ENCODE measurements at regions not wholly inside any gene's neighbourhood (a gene's known extent, or its start where the extent isn't known, plus 50 kb on each side); places are given as distances from the start of the nearest gene placed in this dataset.
"Not testable (repeated sequence)": the region's sequence is repeated elsewhere in the genome, so short reads cannot be mapped to it uniquely, and the experiment has no call there.

DNA sequence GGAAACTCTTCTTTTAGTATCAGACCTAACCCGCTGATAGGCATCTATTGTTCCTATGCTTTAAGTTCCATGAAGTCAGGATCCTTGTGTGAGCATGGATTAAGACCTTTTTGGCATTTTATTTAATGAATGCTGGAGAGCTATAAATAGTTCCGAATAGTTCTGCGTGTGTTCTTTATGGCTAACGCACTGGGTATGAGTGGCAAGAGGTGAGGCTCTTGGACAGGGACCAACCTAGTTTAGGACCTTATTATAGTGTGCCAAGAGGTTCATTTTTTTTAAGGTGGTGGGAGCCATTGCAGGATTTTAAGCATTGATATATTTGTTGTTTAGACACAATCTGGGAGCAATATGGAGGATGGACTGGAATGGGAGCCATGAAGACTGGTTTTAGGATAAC, 71.8 kb downstream of the KPNA2 start:
- no peak for ATAC-seq
- H3K4me3 Mint-ChIP-seq = peak overlapping the region; percentile 45
- WGBS (ENCODE audit: insufficient coverage) = 56% methylated on average over 4 of the region's 4 CpGs
- H3K27me3 Mint-ChIP-seq (ENCODE audit: low read depth in 2 of 2) = no peaks in the 10 kb centered on the region
- peaks cover 6% of the 10 kb centered on the region for H3K4me1 ChIP-seq (ENCODE audit: control insufficient read depth, insufficient read depth, low read length)
- H3K27ac Mint-ChIP-seq = peak overlapping the region; percentile 73 to 81
- DNase-seq = no peak
- H3K27ac ChIP-seq (ENCODE audit: low read length) = no peak overlapping the region
- H3K36me3 Mint-ChIP-seq = no peaks in the 10 kb centered on the region
- intact Hi-C loops (cut with micrococcal nuclease) = no loop called here
- no peaks in the 10 kb centered on the region for H3K9me3 Mint-ChIP-seq
- H3K36me3 ChIP-seq (ENCODE audit: control insufficient read depth, insufficient read depth, low read length) = no peaks in the 10 kb centered on the region
- no peaks in the 10 kb centered on the region for H3K9me3 ChIP-seq (ENCODE audit: control insufficient read depth, insufficient read depth, low read length)
- H3K4me3 ChIP-seq (ENCODE audit: low read length) = no peak overlapping the region
- TF ChIP-seq, protein P1, sequence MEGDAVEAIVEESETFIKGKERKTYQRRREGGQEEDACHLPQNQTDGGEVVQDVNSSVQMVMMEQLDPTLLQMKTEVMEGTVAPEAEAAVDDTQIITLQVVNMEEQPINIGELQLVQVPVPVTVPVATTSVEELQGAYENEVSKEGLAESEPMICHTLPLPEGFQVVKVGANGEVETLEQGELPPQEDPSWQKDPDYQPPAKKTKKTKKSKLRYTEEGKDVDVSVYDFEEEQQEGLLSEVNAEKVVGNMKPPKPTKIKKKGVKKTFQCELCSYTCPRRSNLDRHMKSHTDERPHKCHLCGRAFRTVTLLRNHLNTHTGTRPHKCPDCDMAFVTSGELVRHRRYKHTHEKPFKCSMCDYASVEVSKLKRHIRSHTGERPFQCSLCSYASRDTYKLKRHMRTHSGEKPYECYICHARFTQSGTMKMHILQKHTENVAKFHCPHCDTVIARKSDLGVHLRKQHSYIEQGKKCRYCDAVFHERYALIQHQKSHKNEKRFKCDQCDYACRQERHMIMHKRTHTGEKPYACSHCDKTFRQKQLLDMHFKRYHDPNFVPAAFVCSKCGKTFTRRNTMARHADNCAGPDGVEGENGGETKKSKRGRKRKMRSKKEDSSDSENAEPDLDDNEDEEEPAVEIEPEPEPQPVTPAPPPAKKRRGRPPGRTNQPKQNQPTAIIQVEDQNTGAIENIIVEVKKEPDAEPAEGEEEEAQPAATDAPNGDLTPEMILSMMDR (IDR thresholded peaks at IDR 0.05) = no peak
- H3K27me3 ChIP-seq (ENCODE audit: control insufficient read depth, insufficient read depth, low read length) = no peaks in the 10 kb centered on the region
- peaks cover 45 to 55% of the 10 kb centered on the region in 2 donors for H3K4me1 Mint-ChIP-seq

DNA sequence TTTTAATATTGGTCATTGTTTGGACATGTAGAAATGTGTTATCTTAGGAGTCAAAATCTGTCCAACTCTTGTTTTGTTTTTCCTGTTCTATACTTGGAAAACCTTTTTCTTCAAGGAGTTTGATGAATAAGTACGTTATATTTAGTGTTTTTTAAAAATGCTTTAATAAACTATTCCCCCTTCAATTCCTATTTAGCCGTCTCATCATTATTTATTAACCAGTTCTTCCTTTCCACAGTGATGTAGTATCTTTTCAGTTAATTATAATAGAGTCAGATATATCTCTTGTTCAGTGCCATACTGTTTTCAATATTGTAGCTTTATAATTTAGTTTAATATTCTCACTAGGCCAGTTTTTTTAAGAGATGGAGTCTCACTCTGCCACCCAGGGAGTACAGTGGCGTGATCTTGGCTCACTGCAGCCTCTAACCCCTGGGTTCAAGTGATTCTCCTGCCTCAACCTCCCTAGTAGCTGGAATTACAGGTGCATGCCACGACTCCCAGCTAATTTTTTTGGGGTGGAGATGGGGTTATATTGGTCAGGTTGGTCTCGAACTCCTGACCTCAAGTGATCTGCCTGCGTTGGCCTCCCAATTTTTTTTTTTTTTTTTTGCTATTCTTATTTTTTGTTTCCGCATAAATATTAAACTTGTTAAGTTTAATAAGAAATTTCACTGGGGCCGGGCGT, 72.9 kb downstream of the KPNA2 start:
- H3K9me3 Mint-ChIP-seq = no peaks in the 10 kb centered on the region
- ATAC-seq (no peak), DNase-seq (no peak)
- WGBS (ENCODE audit: insufficient coverage) = 86% methylated on average over 2 of the region's 9 CpGs
- peaks cover 4% of the 10 kb centered on the region for H3K4me1 ChIP-seq (ENCODE audit: control insufficient read depth, insufficient read depth, low read length)
- no peaks in the 10 kb centered on the region for H3K27me3 ChIP-seq (ENCODE audit: control insufficient read depth, insufficient read depth, low read length)
- TF ChIP-seq, protein P1 (IDR thresholded peaks at IDR 0.05) = no peak
- H3K4me1 Mint-ChIP-seq = peaks cover 42 to 52% of the 10 kb centered on the region in 2 donors
- H3K9me3 ChIP-seq (ENCODE audit: control insufficient read depth, insufficient read depth, low read length) = no peaks in the 10 kb centered on the region
- intact Hi-C loops (cut with micrococcal nuclease) = no loop called here
- no peaks in the 10 kb centered on the region for H3K36me3 ChIP-seq (ENCODE audit: control insufficient read depth, insufficient read depth, low read length)
- H3K4me3 ChIP-seq (ENCODE audit: low read length) = no peak overlapping the region
- H3K27ac Mint-ChIP-seq = peak overlapping the region in 1 of 2 donors; percentile 59
- no peaks in the 10 kb centered on the region for H3K36me3 Mint-ChIP-seq
- H3K4me3 Mint-ChIP-seq = no peak overlapping the region
- no peak overlapping the region for H3K27ac ChIP-seq (ENCODE audit: low read length)
- H3K27me3 Mint-ChIP-seq (ENCODE audit: low read depth in 2 of 2) = no peaks in the 10 kb centered on the region

- intact Hi-C loops (cut with micrococcal nuclease); H3K27ac Mint-ChIP-seq; H3K9me3 Mint-ChIP-seq: not testable (repeated sequence)
These were observed 73.9 kb downstream of the KPNA2 start for GRCh38 chr17:68109404-68109803.

DNA sequence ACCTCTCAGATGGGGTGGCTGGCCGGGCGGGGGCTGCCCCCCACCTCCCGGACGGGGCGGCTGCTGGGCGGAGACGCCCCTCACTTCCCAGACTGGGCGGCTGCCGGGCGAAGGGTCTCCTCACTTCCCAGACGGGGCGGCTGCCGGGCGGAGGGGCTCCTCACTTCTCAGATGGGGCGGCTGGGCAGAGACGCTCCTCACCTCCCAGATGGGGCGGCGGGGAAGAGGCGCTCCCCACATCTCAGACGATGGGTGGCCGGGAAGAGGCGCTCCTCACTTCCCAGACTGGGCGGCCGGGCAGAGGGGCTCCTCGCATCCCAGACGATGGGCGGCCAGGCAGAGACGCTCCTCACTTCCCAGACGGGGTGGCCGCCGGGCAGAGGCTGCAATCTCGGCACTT, 80.7 kb downstream of the KPNA2 start:
- H3K4me3 Mint-ChIP-seq; H3K4me1 Mint-ChIP-seq; H3K4me3 ChIP-seq (ENCODE audit: low read length); H3K27ac ChIP-seq (ENCODE audit: low read length); H3K36me3 Mint-ChIP-seq; H3K4me1 ChIP-seq (ENCODE audit: control insufficient read depth, insufficient read depth, low read length); H3K27me3 ChIP-seq (ENCODE audit: control insufficient read depth, insufficient read depth, low read length); H3K27ac Mint-ChIP-seq; ATAC-seq; H3K9me3 ChIP-seq (ENCODE audit: control insufficient read depth, insufficient read depth, low read length); H3K9me3 Mint-ChIP-seq; DNase-seq; H3K27me3 Mint-ChIP-seq (ENCODE audit: low read depth in 2 of 2); intact Hi-C loops (cut with micrococcal nuclease): not testable (repeated sequence)
- WGBS (ENCODE audit: insufficient coverage) = 99% methylated on average over 32 of the region's 32 CpGs
- peaks cover 22% of the 10 kb centered on the region for H3K36me3 ChIP-seq (ENCODE audit: control insufficient read depth, insufficient read depth, low read length)

More at GRCh38 chr17:68109404-68109803, 73.9 kb downstream of the KPNA2 start:
- not testable (repeated sequence) for H3K4me3 Mint-ChIP-seq; H3K36me3 Mint-ChIP-seq; H3K27me3 Mint-ChIP-seq (ENCODE audit: low read depth in 2 of 2); DNase-seq; H3K4me1 ChIP-seq (ENCODE audit: control insufficient read depth, insufficient read depth, low read length); H3K27me3 ChIP-seq (ENCODE audit: control insufficient read depth, insufficient read depth, low read length); H3K27ac ChIP-seq (ENCODE audit: low read length); H3K9me3 ChIP-seq (ENCODE audit: control insufficient read depth, insufficient read depth, low read length); H3K4me3 ChIP-seq (ENCODE audit: low read length); ATAC-seq; H3K36me3 ChIP-seq (ENCODE audit: control insufficient read depth, insufficient read depth, low read length)
- peaks cover 37 to 44% of the 10 kb centered on the region in 2 donors for H3K4me1 Mint-ChIP-seq
- 100% methylated on average over 4 of the region's 4 CpGs for WGBS (ENCODE audit: insufficient coverage)
